ENCODE measurements at regions not wholly inside any gene's neighbourhood (a gene's known extent, or its start where the extent isn't known, plus 50 kb on each side); places are given as distances from the start of the nearest gene placed in this dataset.
"Not testable (repeated sequence)": the region's sequence is repeated elsewhere in the genome, so short reads cannot be mapped to it uniquely, and the experiment has no call there.

DNA sequence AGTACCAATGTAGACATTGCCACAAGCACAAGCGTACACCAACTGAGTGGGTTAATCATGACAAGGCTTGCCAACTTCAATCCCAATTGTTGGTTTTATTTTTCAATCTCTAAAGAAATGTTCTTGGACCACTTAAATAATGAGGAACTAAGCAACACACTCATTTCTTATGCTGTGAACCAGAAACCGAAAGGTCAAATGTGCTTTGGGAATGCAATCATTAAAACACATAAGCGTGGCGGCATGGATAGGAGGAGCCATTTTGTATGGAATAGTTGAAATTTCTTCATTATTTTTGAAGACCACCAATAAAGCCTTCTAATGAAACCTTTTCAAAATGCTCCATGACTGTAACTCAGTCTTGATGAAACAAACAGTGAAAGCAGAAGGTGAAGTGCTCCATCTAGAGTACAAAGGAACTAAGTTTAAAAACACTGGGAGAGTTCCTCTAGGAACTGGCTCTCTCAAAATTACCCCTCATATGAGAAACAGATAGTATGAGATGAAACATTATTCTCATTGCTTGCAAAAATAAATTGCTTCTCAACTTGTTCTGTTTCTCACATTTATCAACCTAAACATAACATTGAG lies 113.2 kb upstream of the CHST9 start:
- Histone ChIP-seq H3K27ac (ENCODE audit: low read length) (no peak overlapping the region), H3K4me1 (ENCODE audit: control insufficient read depth, low read depth, low read length) (peaks cover 7% of the 10 kb centered on the region), H3K9me3 (ENCODE audit: control insufficient read depth, low read depth, low read length) (no peaks in the 10 kb centered on the region), H3K27me3 (ENCODE audit: control insufficient read depth, insufficient read depth, low read length) (no peaks in the 10 kb centered on the region), H3K9ac (ENCODE audit: low read length) (peak overlapping the region; percentile 30), H3K36me3 (ENCODE audit: control insufficient read depth, low read depth, low read length) (no peaks in the 10 kb centered on the region), H3K4me3 (ENCODE audit: low read length) (no peak overlapping the region)

DNA sequence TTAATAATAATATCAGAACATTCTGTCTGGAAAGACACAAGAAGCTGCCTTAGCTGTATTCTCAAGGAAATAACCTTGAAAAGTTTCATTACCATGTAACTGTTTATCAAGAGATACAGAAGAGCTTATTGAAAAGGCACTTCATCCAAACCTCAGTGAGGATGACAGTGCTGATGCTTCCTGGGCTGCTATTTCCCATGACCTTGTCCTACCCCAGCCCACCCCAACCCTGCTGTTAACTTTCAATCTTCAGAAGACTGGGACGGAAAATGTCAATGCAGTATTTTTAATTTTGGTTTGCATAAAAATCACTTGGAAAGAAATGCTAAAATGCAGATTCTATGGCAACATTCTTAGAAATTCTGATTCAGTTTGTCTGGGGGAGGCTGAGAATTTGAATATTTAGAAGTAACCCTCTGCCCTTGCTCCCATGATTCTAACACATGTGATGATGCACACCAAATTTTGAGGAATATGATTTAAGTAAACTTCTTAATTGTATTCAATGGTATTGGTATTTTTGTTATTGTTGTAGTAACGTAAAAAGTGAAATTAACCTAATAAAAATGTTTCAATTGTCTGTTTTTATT lies 101.0 kb upstream of the CHST9 start:
- not testable (repeated sequence) for H3K27ac ChIP-seq (ENCODE audit: low read length); H3K27me3 ChIP-seq (ENCODE audit: control insufficient read depth, insufficient read depth, low read length); H3K36me3 ChIP-seq (ENCODE audit: control insufficient read depth, low read depth, low read length); H3K4me1 ChIP-seq (ENCODE audit: control insufficient read depth, low read depth, low read length); H3K9me3 ChIP-seq (ENCODE audit: control insufficient read depth, low read depth, low read length); H3K9ac ChIP-seq (ENCODE audit: low read length); H3K4me3 ChIP-seq (ENCODE audit: low read length)

DNA sequence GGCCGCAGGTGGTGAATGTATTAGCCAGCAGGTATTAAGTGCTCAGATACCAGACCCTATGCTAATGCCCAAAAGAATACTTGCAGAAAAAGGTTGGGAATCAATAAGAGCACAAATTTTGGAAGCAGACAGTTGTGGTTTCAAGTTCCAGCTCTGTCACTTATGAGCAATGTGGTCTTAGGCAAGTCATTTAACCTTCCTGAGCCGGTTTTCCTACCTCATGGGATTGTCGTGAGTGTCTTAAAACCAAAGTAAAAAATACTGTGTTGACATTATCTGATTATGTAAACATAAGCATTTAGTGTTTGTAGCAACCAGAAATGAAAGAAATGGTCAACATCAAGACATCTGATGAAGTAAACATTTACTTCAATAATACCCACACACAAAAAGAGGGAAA lies 93.0 kb upstream of the CHST9 start:
- no peak overlapping the region for H3K27ac ChIP-seq (ENCODE audit: low read length)
- H3K9ac ChIP-seq (ENCODE audit: low read length), result no peak overlapping the region
- no peaks in the 10 kb centered on the region for H3K36me3 ChIP-seq (ENCODE audit: control insufficient read depth, low read depth, low read length)
- no peaks in the 10 kb centered on the region for H3K27me3 ChIP-seq (ENCODE audit: control insufficient read depth, insufficient read depth, low read length)
- no peaks in the 10 kb centered on the region for H3K9me3 ChIP-seq (ENCODE audit: control insufficient read depth, low read depth, low read length)
- no peak overlapping the region for H3K4me3 ChIP-seq (ENCODE audit: low read length)
- no peaks in the 10 kb centered on the region for H3K4me1 ChIP-seq (ENCODE audit: control insufficient read depth, low read depth, low read length)

DNA sequence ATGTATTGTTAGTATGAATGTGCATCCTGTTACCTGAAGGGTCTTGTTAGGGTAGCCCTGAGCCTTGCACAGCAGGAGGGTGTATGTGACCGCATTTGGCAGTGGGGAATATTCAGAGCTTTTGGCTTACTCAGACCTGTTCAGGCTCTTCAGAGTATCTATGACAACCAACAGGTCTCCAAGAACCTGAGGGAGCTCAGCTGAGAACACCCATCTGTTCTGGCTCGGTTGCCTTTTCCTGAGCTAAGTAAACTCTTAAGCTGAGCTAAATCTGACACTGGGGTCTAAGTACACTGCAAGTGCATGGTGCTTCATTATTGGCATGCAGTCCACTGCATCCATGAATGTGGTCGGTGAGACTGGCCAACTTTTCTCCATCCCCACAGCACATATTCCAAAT lies 92.4 kb upstream of the CHST9 start:
- H3K9me3 ChIP-seq (ENCODE audit: control insufficient read depth, low read depth, low read length), result no peaks in the 10 kb centered on the region
- no peaks in the 10 kb centered on the region for H3K36me3 ChIP-seq (ENCODE audit: control insufficient read depth, low read depth, low read length)
- H3K27me3 ChIP-seq (ENCODE audit: control insufficient read depth, insufficient read depth, low read length), result no peaks in the 10 kb centered on the region
- H3K4me3 ChIP-seq (ENCODE audit: low read length), result no peak overlapping the region
- H3K4me1 ChIP-seq (ENCODE audit: control insufficient read depth, low read depth, low read length), result no peaks in the 10 kb centered on the region
- H3K9ac ChIP-seq (ENCODE audit: low read length), result no peak overlapping the region
- H3K27ac ChIP-seq (ENCODE audit: low read length), result no peak overlapping the region

DNA sequence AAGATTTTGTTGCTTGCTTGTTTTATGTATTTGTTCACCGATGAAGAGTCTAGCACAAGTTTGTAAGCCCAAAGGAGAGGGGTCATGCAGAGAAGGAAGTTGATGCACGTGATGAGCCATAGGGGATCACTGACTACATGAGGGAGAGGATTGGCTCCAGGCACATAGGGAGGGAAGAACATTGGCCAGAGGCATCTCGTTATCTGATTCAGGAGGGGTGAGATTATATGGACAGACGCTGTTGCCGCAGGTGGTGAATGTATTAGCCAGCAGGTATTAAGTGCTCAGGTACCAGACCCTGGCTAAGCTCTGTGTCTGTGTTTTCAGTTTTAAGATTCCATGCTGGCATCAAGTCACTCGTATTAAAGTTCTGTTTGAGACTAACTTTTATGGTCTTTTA lies 91.8 kb upstream of the CHST9 start:
- Histone ChIP-seq H3K4me1 (ENCODE audit: control insufficient read depth, low read depth, low read length) (no peaks in the 10 kb centered on the region), H3K36me3 (ENCODE audit: control insufficient read depth, low read depth, low read length) (no peaks in the 10 kb centered on the region)

DNA sequence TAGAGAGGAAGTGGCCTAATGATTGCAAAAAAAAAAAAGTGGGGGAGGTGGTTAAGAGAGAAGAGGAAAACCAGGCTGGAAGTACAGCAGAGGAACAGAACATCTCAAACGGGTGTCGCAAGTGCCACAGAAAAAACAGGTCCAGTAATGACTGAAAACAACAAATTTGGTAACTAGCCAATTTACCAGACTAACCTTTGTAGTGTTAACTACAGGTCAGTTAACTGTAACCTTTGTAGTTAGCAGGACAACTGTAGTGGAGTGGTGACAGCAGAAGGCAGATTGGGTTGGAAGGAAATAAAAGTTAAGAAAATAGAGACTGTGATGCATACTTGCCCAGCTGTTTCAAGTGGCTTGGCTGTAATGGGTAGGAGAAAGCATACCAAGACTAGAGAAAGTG lies 91.4 kb upstream of the CHST9 start:
- no peaks in the 10 kb centered on the region for H3K27me3 ChIP-seq (ENCODE audit: control insufficient read depth, insufficient read depth, low read length)
- no peak overlapping the region for H3K4me3 ChIP-seq (ENCODE audit: low read length)
- H3K9me3 ChIP-seq (ENCODE audit: control insufficient read depth, low read depth, low read length), result peaks cover 2% of the 10 kb centered on the region
- H3K4me1 ChIP-seq (ENCODE audit: control insufficient read depth, low read depth, low read length), result no peaks in the 10 kb centered on the region
- no peaks in the 10 kb centered on the region for H3K36me3 ChIP-seq (ENCODE audit: control insufficient read depth, low read depth, low read length)
- H3K27ac ChIP-seq (ENCODE audit: low read length), result no peak overlapping the region
- H3K9ac ChIP-seq (ENCODE audit: low read length), result no peak overlapping the region

More for the DNA sequence above, 91.8 kb upstream of the CHST9 start:
- Histone ChIP-seq H3K9ac (ENCODE audit: low read length) (no peak overlapping the region), H3K9me3 (ENCODE audit: control insufficient read depth, low read depth, low read length) (no peaks in the 10 kb centered on the region), H3K27me3 (ENCODE audit: control insufficient read depth, insufficient read depth, low read length) (no peaks in the 10 kb centered on the region), H3K27ac (ENCODE audit: low read length) (no peak overlapping the region), H3K4me3 (ENCODE audit: low read length) (no peak overlapping the region)

DNA sequence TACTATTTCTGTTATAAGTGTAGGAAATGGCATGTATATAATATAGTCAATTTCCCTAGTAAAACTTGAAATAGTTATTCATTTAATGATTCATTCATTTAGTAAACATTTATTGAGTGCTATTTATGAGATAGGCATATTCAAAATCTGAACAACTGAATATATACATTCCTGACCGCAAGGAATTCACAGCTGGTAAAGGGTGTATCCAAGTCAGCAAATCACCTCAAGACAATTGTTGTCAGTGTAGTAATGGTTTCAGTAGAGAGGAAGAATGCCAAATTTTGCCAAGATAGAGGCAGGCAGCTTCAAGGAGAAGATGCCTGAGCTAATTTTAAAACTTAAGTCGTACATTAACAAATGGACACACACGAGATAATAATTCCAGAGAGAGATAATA lies 89.8 kb upstream of the CHST9 start:
- Histone ChIP-seq H3K27ac (ENCODE audit: low read length) (no peak overlapping the region), H3K9me3 (ENCODE audit: control insufficient read depth, low read depth, low read length) (peaks cover 4% of the 10 kb centered on the region), H3K4me3 (ENCODE audit: low read length) (no peak overlapping the region), H3K4me1 (ENCODE audit: control insufficient read depth, low read depth, low read length) (no peaks in the 10 kb centered on the region), H3K27me3 (ENCODE audit: control insufficient read depth, insufficient read depth, low read length) (no peaks in the 10 kb centered on the region), H3K36me3 (ENCODE audit: control insufficient read depth, low read depth, low read length) (no peaks in the 10 kb centered on the region), H3K9ac (ENCODE audit: low read length) (no peak overlapping the region)

DNA sequence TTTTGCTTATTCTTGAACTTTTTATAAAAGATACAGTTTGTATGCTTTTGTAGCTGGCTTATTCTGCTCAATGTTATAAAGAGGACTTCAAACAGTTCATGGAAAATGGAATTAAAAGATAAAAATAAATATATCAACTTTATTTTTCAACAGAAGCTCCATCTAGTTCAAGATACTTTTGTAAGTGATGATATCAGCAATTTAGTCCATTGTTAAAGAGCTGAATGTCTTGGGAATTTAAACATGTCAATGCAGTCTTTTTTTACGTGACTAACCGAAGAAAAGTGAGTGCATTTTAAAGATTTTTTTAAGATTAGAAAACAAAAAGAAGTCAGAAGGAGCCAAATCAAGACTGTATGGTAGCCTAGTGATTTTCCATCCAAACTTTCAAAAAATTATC lies 85.4 kb upstream of the CHST9 start:
- no peaks in the 10 kb centered on the region for H3K36me3 ChIP-seq (ENCODE audit: control insufficient read depth, low read depth, low read length)
- no peak overlapping the region for H3K4me3 ChIP-seq (ENCODE audit: low read length)
- no peaks in the 10 kb centered on the region for H3K4me1 ChIP-seq (ENCODE audit: control insufficient read depth, low read depth, low read length)
- H3K9me3 ChIP-seq (ENCODE audit: control insufficient read depth, low read depth, low read length), result peaks cover 4% of the 10 kb centered on the region
- H3K27me3 ChIP-seq (ENCODE audit: control insufficient read depth, insufficient read depth, low read length), result no peaks in the 10 kb centered on the region
- H3K9ac ChIP-seq (ENCODE audit: low read length), result no peak overlapping the region
- no peak overlapping the region for H3K27ac ChIP-seq (ENCODE audit: low read length)

DNA sequence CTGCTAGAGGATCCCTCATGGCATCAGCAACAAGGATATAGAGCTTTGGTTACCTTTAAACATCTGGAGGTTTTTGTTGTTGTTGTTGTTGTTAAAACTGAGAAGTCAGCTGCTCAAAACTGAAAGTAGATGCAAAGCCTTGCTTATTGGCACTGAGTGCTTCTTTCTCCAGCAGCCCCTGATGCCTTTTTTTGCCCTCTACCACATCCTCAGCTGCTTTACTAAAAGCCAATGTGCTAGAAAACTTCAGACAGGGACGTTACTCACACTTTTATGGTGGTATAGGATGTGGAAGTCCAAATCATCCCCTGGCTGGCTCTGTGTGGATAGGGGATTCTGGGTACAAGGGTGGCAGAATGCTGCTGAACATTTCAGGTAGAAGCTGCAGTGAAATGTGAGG lies 78.3 kb upstream of the CHST9 start:
- H3K4me1 ChIP-seq (ENCODE audit: control insufficient read depth, low read depth, low read length), result no peaks in the 10 kb centered on the region

DNA sequence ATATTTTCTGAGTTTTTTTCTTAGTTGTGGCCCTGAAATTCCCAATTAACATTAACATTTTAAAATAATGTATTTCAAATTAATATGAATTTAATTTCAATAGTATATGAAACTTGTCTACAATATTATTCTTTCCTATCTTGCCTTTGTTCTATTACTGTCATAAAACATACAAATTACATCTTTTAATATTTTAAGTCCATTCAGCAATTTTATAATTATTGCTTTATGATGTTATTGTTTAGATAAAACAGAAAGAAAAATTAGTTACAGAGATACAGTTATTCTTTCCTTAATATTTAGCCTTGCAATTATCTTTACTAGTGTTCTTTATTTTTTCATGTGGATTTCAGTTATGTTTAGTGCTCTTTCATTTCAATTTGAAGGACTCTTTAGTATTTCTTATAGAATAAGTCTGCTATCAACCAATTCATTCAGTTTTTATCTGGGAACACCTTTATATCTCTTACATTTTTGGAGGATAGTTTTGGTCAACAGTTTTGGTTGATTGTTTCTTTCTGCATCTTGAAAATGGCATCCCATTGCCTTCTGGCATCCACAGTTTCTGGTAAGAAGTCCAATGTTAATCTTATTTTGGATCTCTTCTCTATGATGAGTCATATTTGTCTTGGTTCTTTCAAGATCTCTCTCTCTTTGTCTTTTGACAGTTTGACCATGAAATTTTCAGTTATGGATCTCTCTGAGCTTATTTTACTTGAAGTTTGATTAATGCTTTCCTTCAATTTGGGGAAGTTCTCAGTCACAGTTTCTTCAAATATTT lies 76.9 kb upstream of the CHST9 start:
- no peaks in the 10 kb centered on the region for H3K27me3 ChIP-seq (ENCODE audit: control insufficient read depth, insufficient read depth, low read length)
- H3K9me3 ChIP-seq (ENCODE audit: control insufficient read depth, low read depth, low read length), result peaks cover 11% of the 10 kb centered on the region
- no peak overlapping the region for H3K4me3 ChIP-seq (ENCODE audit: low read length)
- no peak overlapping the region for H3K27ac ChIP-seq (ENCODE audit: low read length)
- no peak overlapping the region for H3K9ac ChIP-seq (ENCODE audit: low read length)
- H3K36me3 ChIP-seq (ENCODE audit: control insufficient read depth, low read depth, low read length), result no peaks in the 10 kb centered on the region
- H3K4me1 ChIP-seq (ENCODE audit: control insufficient read depth, low read depth, low read length), result no peaks in the 10 kb centered on the region

More for the DNA sequence above, 78.3 kb upstream of the CHST9 start:
- H3K9me3 ChIP-seq (ENCODE audit: control insufficient read depth, low read depth, low read length), result peaks cover 11% of the 10 kb centered on the region
- no peak overlapping the region for H3K27ac ChIP-seq (ENCODE audit: low read length)
- no peak overlapping the region for H3K4me3 ChIP-seq (ENCODE audit: low read length)
- H3K9ac ChIP-seq (ENCODE audit: low read length), result no peak overlapping the region
- H3K27me3 ChIP-seq (ENCODE audit: control insufficient read depth, insufficient read depth, low read length), result no peaks in the 10 kb centered on the region
- H3K36me3 ChIP-seq (ENCODE audit: control insufficient read depth, low read depth, low read length), result no peaks in the 10 kb centered on the region

DNA sequence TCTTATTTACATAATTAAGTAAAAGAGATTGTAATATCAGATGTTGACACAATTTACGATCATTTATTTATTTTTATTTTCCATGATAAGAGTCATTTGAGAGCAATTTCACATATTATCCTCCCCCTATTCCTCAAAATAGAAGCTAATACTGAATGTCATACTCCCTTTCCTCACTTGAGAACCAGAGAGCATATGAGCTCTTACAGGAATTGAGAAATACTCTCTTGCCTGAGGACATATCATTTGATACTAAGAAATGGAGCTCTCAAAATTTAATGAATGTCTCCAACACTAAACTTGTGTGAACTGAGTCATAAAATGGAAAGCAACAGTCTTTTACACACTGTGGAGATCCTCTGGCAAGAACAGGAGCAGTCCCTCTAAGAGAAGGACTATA lies 68.5 kb upstream of the CHST9 start:
- Histone ChIP-seq H3K27me3 (ENCODE audit: control insufficient read depth, insufficient read depth, low read length) (no peaks in the 10 kb centered on the region), H3K27ac (ENCODE audit: low read length) (no peak overlapping the region), H3K9ac (ENCODE audit: low read length) (no peak overlapping the region), H3K9me3 (ENCODE audit: control insufficient read depth, low read depth, low read length) (no peaks in the 10 kb centered on the region), H3K4me1 (ENCODE audit: control insufficient read depth, low read depth, low read length) (no peaks in the 10 kb centered on the region), H3K4me3 (ENCODE audit: low read length) (no peak overlapping the region), H3K36me3 (ENCODE audit: control insufficient read depth, low read depth, low read length) (no peaks in the 10 kb centered on the region)

DNA sequence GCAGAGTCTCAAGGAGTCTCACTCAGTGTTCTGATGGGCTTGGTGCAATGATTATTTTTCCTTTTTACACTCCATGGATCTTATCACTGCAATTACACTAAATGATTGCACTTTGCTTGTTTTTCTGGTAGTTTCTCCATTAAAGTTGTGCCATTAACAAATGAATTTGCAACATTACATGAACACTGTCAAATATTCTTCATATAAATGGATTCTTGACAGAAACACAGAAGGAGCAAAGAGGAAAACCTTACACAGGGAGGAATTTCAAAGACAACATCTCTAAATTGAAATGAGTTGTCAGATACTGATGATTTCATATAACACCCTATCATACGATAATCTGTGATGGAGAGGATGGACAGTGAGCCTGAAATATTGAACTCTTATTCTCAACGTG lies 65.4 kb upstream of the CHST9 start:
- Histone ChIP-seq H3K4me1 (ENCODE audit: control insufficient read depth, low read depth, low read length) (no peaks in the 10 kb centered on the region), H3K4me3 (ENCODE audit: low read length) (no peak overlapping the region), H3K36me3 (ENCODE audit: control insufficient read depth, low read depth, low read length) (no peaks in the 10 kb centered on the region), H3K27ac (ENCODE audit: low read length) (no peak overlapping the region), H3K27me3 (ENCODE audit: control insufficient read depth, insufficient read depth, low read length) (no peaks in the 10 kb centered on the region), H3K9ac (ENCODE audit: low read length) (no peak overlapping the region), H3K9me3 (ENCODE audit: control insufficient read depth, low read depth, low read length) (no peaks in the 10 kb centered on the region)

Measured in iPS-18a (cell line).